Esophagus muscularis mucosa (tissue), 4 donors: ENCODE measurements at regions not wholly inside any gene's neighbourhood (a gene's known extent, or its start where the extent isn't known, plus 50 kb on each side); places are given as distances from the start of the nearest gene placed in this dataset.

ENCODE experiments used
- DNase-seq: peaks from one replicate; pipeline ENCODE4 v3.0.0-alpha.2; 2017; ENCODE audit errors: extremely low spot score
- H3K27ac ChIP-seq, 4 donors: fragments of 200-600 bp; sonication (generic); replicated peaks in 1 of 4; 1 replicate in 3 of 4; 2 replicates in 1 of 4; pipeline ENCODE4 v1.5.1; 2016 to 2019; ENCODE audit warnings: mild to moderate bottlenecking in 1 of 4
- H3K27me3 ChIP-seq, 4 donors: fragments of 200-600 bp; sonication (generic); one replicate each; pipeline versions ENCODE4 v1.5.1 to v1.6.0; 2016 to 2019
- H3K36me3 ChIP-seq, 4 donors: fragments of 200-600 bp; sonication (generic); one replicate each; pipeline ENCODE4 v1.5.1; 2016 to 2019
- H3K4me1 ChIP-seq, 4 donors: fragments of 200-600 bp; sonication (generic); one replicate each; pipeline ENCODE4 v1.5.1; 2016 to 2019
- H3K4me3 ChIP-seq, 4 donors: fragments of 200-600 bp; sonication (generic); 1 replicate in 2 of 4; 2 replicates in 2 of 4; pipeline ENCODE4 v1.5.1; 2016 to 2019; ENCODE audit warnings: mild to moderate bottlenecking in 4 of 4, moderate library complexity in 1 of 4
- H3K9me3 ChIP-seq, 4 donors: fragments of 200-600 bp; sonication (generic); 1 replicate in 3 of 4; 2 replicates in 1 of 4; pipeline ENCODE4 v1.5.1; 2016 to 2019
- EP300 ChIP-seq: sonication (generic); formaldehyde crosslinking; IDR thresholded peaks from one replicate; pipeline ENCODE4 v1.6.1; 2017; ENCODE audit warnings: antibody characterized with exemption
- POLR2A ChIP-seq: fragments of 450-650 bp; IDR thresholded peaks from one replicate; pipeline ENCODE4 v1.6.1; 2017; ENCODE audit warnings: antibody characterized with exemption, moderate library complexity, mild to moderate bottlenecking, low read depth
- POLR2AphosphoS5 ChIP-seq, 2 donors: sonication (generic); formaldehyde crosslinking; IDR thresholded peaks; one replicate each; pipeline ENCODE4 v1.6.1; 2017; ENCODE audit warnings: antibody characterized with exemption in 2 of 2
- WGBS: methylation state at CpG from one replicate; pipeline ENCODE4 v1.1.5; 2018; 5-methylcytosine and 5-hydroxymethylcytosine counted together
- intact Hi-C: fragments of 100-400 bp; cut with DNase I; formaldehyde crosslinking; loops from one replicate; pipeline ENCODE4 v1.15.1; 2023
- TF ChIP-seq, protein P1 (sequence below), 3 experiments: fragments of 200-600 bp in 2 of 3; fragments of 450-650 bp in 1 of 3; sonication (generic) in 2 of 3; IDR thresholded peaks; one replicate each; pipeline ENCODE4 v1.5.1; 2017 to 2019; ENCODE audit warnings: antibody characterized with exemption in 3 of 3, mild to moderate bottlenecking in 2 of 3, moderate library complexity in 1 of 3

DNA sequence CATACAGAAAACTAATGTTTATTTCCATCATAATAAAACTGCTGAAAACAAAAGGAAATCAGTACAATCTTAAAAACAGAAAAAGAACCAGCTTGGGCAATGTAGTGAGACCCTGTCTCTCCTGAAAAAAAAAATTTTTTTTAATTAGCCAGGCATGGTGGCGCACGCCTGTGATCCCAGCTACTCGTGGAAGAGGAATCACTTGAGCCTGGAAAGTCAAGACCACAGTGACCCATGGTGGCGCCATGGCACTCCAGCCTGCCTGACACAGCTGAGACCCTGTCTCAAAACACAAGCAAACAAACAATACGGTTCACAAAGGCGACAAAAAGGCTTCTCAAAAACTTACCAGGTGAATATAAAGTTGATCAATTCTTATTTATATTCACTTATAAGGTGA is 289.7 kb downstream of the BRD1 start:
- Histone ChIP-seq H3K9me3 (no peaks in the 10 kb centered on the region), H3K27ac (no peak overlapping the region), H3K4me1 (no peaks in the 10 kb centered on the region), H3K27me3 (peaks cover 0 to 49% (median 0%) of the 10 kb centered on the region in 4 donors), H3K4me3 (no peak overlapping the region), H3K36me3 (no peaks in the 10 kb centered on the region)
- intact Hi-C loops = no loop called here
- WGBS = 81% methylated on average over 6 of the region's 6 CpGs
- DNase-seq = no peak
- TF ChIP-seq EP300 (no peak), POLR2A (no peak), POLR2AphosphoS5 (IDR thresholded peaks at IDR 0.05) (no peak)
- TF ChIP-seq, protein P1, sequence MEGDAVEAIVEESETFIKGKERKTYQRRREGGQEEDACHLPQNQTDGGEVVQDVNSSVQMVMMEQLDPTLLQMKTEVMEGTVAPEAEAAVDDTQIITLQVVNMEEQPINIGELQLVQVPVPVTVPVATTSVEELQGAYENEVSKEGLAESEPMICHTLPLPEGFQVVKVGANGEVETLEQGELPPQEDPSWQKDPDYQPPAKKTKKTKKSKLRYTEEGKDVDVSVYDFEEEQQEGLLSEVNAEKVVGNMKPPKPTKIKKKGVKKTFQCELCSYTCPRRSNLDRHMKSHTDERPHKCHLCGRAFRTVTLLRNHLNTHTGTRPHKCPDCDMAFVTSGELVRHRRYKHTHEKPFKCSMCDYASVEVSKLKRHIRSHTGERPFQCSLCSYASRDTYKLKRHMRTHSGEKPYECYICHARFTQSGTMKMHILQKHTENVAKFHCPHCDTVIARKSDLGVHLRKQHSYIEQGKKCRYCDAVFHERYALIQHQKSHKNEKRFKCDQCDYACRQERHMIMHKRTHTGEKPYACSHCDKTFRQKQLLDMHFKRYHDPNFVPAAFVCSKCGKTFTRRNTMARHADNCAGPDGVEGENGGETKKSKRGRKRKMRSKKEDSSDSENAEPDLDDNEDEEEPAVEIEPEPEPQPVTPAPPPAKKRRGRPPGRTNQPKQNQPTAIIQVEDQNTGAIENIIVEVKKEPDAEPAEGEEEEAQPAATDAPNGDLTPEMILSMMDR (IDR thresholded peaks at IDR 0.05) = no peak

DNA sequence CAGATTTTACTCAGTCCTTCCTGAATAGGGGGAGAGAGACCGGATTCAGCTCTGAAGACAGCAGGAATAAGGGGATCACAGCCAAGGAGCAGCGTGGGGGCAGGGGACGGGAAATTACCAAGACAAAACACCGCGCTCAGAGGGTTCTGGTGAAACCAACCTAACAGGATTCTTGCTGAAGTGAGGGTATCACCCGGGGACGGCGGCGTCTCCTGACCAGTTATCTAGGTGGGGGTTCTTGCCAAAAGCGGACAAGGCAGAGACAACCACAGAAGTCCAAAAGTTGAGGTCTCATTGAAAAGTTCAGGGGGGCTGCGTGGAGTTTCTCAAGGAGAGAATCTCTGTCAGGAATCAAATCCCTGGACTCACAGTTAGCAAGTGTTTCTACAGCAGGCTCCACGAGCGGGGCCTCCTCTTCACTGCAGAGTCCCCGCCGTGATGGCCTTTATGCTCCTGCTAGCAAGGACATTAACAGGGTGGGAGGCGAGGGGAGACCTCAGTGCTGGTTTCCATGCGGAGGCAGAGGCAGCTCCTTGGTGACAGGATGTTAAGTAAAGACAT is 291.0 kb downstream of the BRD1 start:
- intact Hi-C loops = no loop called here
- no peaks in the 10 kb centered on the region for H3K9me3 ChIP-seq
- no peak for DNase-seq
- no peaks in the 10 kb centered on the region for H3K4me1 ChIP-seq
- H3K27ac ChIP-seq = no peak overlapping the region
- 48% methylated on average over 17 of the region's 17 CpGs for WGBS
- TF ChIP-seq, protein P1 (IDR thresholded peaks at IDR 0.05) = no peak
- TF ChIP-seq POLR2AphosphoS5 (IDR thresholded peaks at IDR 0.05) = no peak
- H3K27me3 ChIP-seq = peaks cover 0 to 60% (median 0%) of the 10 kb centered on the region in 4 donors
- no peak overlapping the region for H3K4me3 ChIP-seq
- H3K36me3 ChIP-seq = no peaks in the 10 kb centered on the region

GRCh38 chr22:49535527-49536125 is 292.0 kb downstream of the BRD1 start:
- Histone ChIP-seq H3K9me3 (no peaks in the 10 kb centered on the region), H3K36me3 (no peaks in the 10 kb centered on the region), H3K27me3 (peaks cover 0 to 69% (median 0%) of the 10 kb centered on the region in 4 donors), H3K27ac (no peak overlapping the region), H3K4me1 (no peaks in the 10 kb centered on the region), H3K4me3 (no peak overlapping the region)
- intact Hi-C loops = no loop called here
- WGBS = 85% methylated on average over 16 of the region's 16 CpGs
- no peak for DNase-seq
- TF ChIP-seq POLR2A = no peak
- no peak for TF ChIP-seq POLR2AphosphoS5 (IDR thresholded peaks at IDR 0.05)
- TF ChIP-seq, protein P1 (IDR thresholded peaks at IDR 0.05) = no peak
- TF ChIP-seq EP300 = no peak

DNA sequence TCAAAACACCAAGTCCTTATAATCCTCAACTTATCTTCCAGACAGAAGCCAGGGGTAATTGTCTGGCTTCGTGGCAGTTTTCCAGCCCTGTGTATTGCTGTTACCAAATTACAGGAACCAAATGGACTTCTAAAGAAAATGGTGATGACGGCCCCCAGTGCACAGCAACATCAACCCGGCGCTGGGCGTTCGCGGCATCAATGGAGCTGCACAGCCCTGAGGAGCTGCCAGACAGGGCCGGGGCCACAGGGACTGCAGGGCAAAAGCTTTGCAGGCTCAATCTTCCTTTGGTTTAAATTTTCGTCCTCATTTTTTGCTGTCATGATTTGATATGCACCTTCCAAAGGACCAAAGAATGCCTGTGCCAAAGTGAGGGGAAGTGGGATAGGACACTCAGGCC is 292.5 kb downstream of the BRD1 start:
- peaks cover 0 to 71% (median 0%) of the 10 kb centered on the region in 4 donors for H3K27me3 ChIP-seq
- H3K4me3 ChIP-seq = no peak overlapping the region
- no peak overlapping the region for H3K27ac ChIP-seq
- DNase-seq = no peak
- H3K4me1 ChIP-seq = no peaks in the 10 kb centered on the region
- H3K36me3 ChIP-seq = no peaks in the 10 kb centered on the region
- WGBS = 92% methylated on average over 9 of the region's 9 CpGs
- intact Hi-C loops = no loop called here
- no peak for TF ChIP-seq EP300
- TF ChIP-seq, protein P1 (IDR thresholded peaks at IDR 0.05) = no peak
- no peak for TF ChIP-seq POLR2A
- no peak for TF ChIP-seq POLR2AphosphoS5 (IDR thresholded peaks at IDR 0.05)
- H3K9me3 ChIP-seq = no peaks in the 10 kb centered on the region

DNA sequence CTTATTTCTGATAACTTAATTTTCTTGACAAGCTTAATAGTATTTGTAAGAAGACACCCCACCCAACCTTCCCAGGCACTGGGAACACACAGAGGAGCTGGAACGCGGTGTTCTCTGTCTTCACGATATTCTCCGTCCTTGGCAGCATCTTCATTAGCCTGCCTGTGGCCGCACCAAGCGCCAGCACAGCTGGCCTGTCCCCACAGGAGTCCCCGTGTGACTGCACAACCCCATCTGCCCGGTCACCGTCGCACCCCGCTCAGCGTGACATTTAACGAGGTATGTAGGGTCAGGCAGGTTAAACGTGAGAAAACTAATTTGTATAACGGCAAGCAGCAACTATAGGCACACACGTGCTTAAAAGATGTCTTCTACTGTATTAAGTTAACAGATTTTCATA is 293.3 kb downstream of the BRD1 start:
- Histone ChIP-seq H3K9me3 (no peaks in the 10 kb centered on the region), H3K36me3 (no peaks in the 10 kb centered on the region), H3K4me1 (no peaks in the 10 kb centered on the region), H3K4me3 (no peak overlapping the region), H3K27me3 (peaks cover 0 to 78% (median 0%) of the 10 kb centered on the region in 4 donors), H3K27ac (no peak overlapping the region)
- no peak for TF ChIP-seq POLR2A
- TF ChIP-seq, protein P1 (IDR thresholded peaks at IDR 0.05) = no peak
- TF ChIP-seq EP300 = no peak
- no peak for TF ChIP-seq POLR2AphosphoS5 (IDR thresholded peaks at IDR 0.05)
- WGBS = 77% methylated on average over 16 of the region's 16 CpGs
- intact Hi-C loops = no loop called here
- DNase-seq = no peak
